OCI-LY3 (cell line): ENCODE measurements at regions not wholly inside any gene's neighbourhood (a gene's known extent, or its start where the extent isn't known, plus 50 kb on each side); places are given as distances from the start of the nearest gene placed in this dataset.

Source experiments
- H2AFZ ChIP-seq: fragments of 200-600, 300-600 bp; shearing (Covaris generic); 2 replicates; pipeline ENCODE4 v1.6.0; 2014; ENCODE audit warnings: antibody characterized with exemption, low read depth, low read length
- H3K27ac ChIP-seq: fragments of 200-600, 300-600 bp; sonication (generic); 2 replicates; pipeline ENCODE4 v1.5.1; 2014; ENCODE audit warnings: mild to moderate bottlenecking, low read length, moderate library complexity, mixed read lengths
- H3K27me3 ChIP-seq: fragments of 200-600, 300-600 bp; sonication (generic); 2 replicates; pipeline ENCODE4 v1.6.1; 2014; ENCODE audit warnings: low read depth, low read length, mixed read lengths
- H3K36me3 ChIP-seq: fragments of 200-600, 300-600 bp; sonication (generic); replicated peaks from 2 replicates; pipeline ENCODE3; 2014; ENCODE audit warnings: low read depth, low read length, mixed read lengths
- H3K4me1 ChIP-seq: fragments of 300-600, 200-600 bp; sonication (generic); 2 replicates; pipeline ENCODE4 v1.6.1; 2014; ENCODE audit warnings: low read length, mixed read lengths
- H3K4me2 ChIP-seq: fragments of 200-600, 300-600 bp; sonication (generic); 2 replicates; pipeline ENCODE4 v1.6.1; 2014; ENCODE audit warnings: low read length, mixed read lengths
- H3K4me3 ChIP-seq: fragments of 300-600, 200-600 bp; sonication (generic); 2 replicates; pipeline ENCODE4 v1.5.1; 2014; ENCODE audit warnings: antibody characterized with exemption, mild to moderate bottlenecking, low read length, moderate library complexity
- H3K79me2 ChIP-seq: fragments of 300-600, 200-600 bp; shearing (Covaris generic); 2 replicates; pipeline ENCODE4 v1.6.1; 2014; ENCODE audit warnings: mild to moderate bottlenecking, low read length, mixed read lengths
- H3K9ac ChIP-seq: fragments of 300-600, 200-600 bp; shearing (Covaris generic); 2 replicates; pipeline ENCODE4 v1.6.0; 2014; ENCODE audit warnings: mild to moderate bottlenecking, low read length, moderate library complexity
- H3K9me3 ChIP-seq: fragments of 200-600, 300-600 bp; shearing (Covaris generic); 2 replicates; pipeline ENCODE4 v1.6.1; 2014; ENCODE audit warnings: low read length, mixed read lengths; ENCODE audit not compliant: insufficient read depth
- H4K20me1 ChIP-seq: fragments of 200-600, 300-600 bp; sonication (generic); 2 replicates; pipeline ENCODE4 v1.6.1; 2016; ENCODE audit warnings: low read length, mixed read lengths; ENCODE audit not compliant: insufficient read depth
- CTCF ChIP-seq: fragments of 200-600, 300-600 bp; sonication (generic); IDR thresholded peaks from 2 replicates; pipeline ENCODE4 v1.5.1; 2014; ENCODE audit warnings: antibody characterized with exemption, low read length, low read depth
- EZH2phosphoT487 ChIP-seq: fragments of 200-600 bp; shearing (Covaris generic); IDR thresholded peaks from 2 replicates; pipeline ENCODE4 v1.6.1; 2018; ENCODE audit warnings: antibody characterized with exemption, mixed run types, low read depth

GRCh38 chr3:144189044-144189443 is 217.4 kb downstream of the DIPK2A start:
- no peaks in the 10 kb centered on the region for H3K27me3 ChIP-seq
- peaks cover 8% of the 10 kb centered on the region for H3K36me3 ChIP-seq
- no peak for TF ChIP-seq CTCF
- TF ChIP-seq EZH2phosphoT487: no peak

GRCh38 chr3:144197116-144197515 is 225.5 kb downstream of the DIPK2A start:
- H4K20me1 ChIP-seq: no peaks in the 10 kb centered on the region
- H3K4me2 ChIP-seq: no peak overlapping the region
- peaks cover 8% of the 10 kb centered on the region for H3K36me3 ChIP-seq
- H3K27me3 ChIP-seq: no peaks in the 10 kb centered on the region
- H3K9me3 ChIP-seq: peaks cover 9% of the 10 kb centered on the region; the same call in 1 of the 2 replicates
- H3K27ac ChIP-seq: no peak overlapping the region
- no peak overlapping the region for H2AFZ ChIP-seq
- TF ChIP-seq EZH2phosphoT487: no peak
- TF ChIP-seq CTCF: no peak
- H3K4me3 ChIP-seq: no peak overlapping the region
- no peak overlapping the region for H3K9ac ChIP-seq
- peaks cover 15% of the 10 kb centered on the region for H3K4me1 ChIP-seq
- H3K79me2 ChIP-seq: no peaks in the 10 kb centered on the region

More at GRCh38 chr3:144189044-144189443, 217.4 kb downstream of the DIPK2A start:
- no peak overlapping the region for H3K4me2 ChIP-seq
- peaks cover 17% of the 10 kb centered on the region for H3K4me1 ChIP-seq
- H2AFZ ChIP-seq: no peak overlapping the region
- no peak overlapping the region for H3K4me3 ChIP-seq
- no peak overlapping the region for H3K27ac ChIP-seq
- peaks cover 10% of the 10 kb centered on the region; the same call in 1 of the 2 replicates for H3K9me3 ChIP-seq
- H4K20me1 ChIP-seq: no peaks in the 10 kb centered on the region
- no peak overlapping the region for H3K9ac ChIP-seq
- H3K79me2 ChIP-seq: no peaks in the 10 kb centered on the region

- Histone ChIP-seq H3K79me2 (no peaks in the 10 kb centered on the region), H3K9ac (no peak overlapping the region), H3K27ac (no peak overlapping the region), H3K4me3 (no peak overlapping the region), H2AFZ (no peak overlapping the region), H3K27me3 (no peaks in the 10 kb centered on the region), H3K36me3 (peaks cover 8% of the 10 kb centered on the region), H3K4me1 (peaks cover 15% of the 10 kb centered on the region), H4K20me1 (no peaks in the 10 kb centered on the region), H3K4me2 (no peak overlapping the region), H3K9me3 (peaks cover 9% of the 10 kb centered on the region; the same call in 1 of the 2 replicates)
- no peak for TF ChIP-seq CTCF
- TF ChIP-seq EZH2phosphoT487: no peak
Observed at GRCh38 chr3:144197582-144197981, 226.0 kb downstream of the DIPK2A start.

GRCh38 chr3:144200004-144200403 is 228.4 kb downstream of the DIPK2A start:
- Histone ChIP-seq H3K27me3 (no peaks in the 10 kb centered on the region), H3K4me2 (peak overlapping the region; percentile 51), H3K9ac (no peak overlapping the region), H3K36me3 (peaks cover under 1% of the 10 kb centered on the region), H3K9me3 (0 out of 2 replicates have a peak, but pooled peaks cover 2% of the 10 kb centered on the region), H4K20me1 (no peaks in the 10 kb centered on the region), H3K79me2 (no peaks in the 10 kb centered on the region), H3K4me1 (peaks cover 15% of the 10 kb centered on the region), H3K4me3 (no peak overlapping the region), H3K27ac (no peak overlapping the region), H2AFZ (no peak overlapping the region)
- TF ChIP-seq CTCF (no peak), EZH2phosphoT487 (no peak)
